ENCODE measurements at regions not wholly inside any gene's neighbourhood (a gene's known extent, or its start where the extent isn't known, plus 50 kb on each side); places are given as distances from the start of the nearest gene placed in this dataset.

- Histone ChIP-seq H3K4me3 (no peak overlapping the region), H3K4me1 (no peaks in the 10 kb centered on the region), H3K9me3 (no peaks in the 10 kb centered on the region), H3K27ac (no peak overlapping the region), H3K27me3 (no peaks in the 10 kb centered on the region), H3K36me3 (no peaks in the 10 kb centered on the region)
- ATAC-seq, result no peak
- intact Hi-C loops (cut with DNase I), result no loop called here
- 100% methylated on average over 2 of the region's 2 CpGs for WGBS (ENCODE audit: insufficient coverage, low coverage, low lambda C conversion rate, missing lambda C conversion rate)
- DNase-seq, result no peak
- no peak for TF ChIP-seq POLR2A (IDR thresholded peaks at IDR 0.05)
These were observed 500.6 kb downstream of the SI start for GRCh38 chr3:164577667-164578210.

DNA sequence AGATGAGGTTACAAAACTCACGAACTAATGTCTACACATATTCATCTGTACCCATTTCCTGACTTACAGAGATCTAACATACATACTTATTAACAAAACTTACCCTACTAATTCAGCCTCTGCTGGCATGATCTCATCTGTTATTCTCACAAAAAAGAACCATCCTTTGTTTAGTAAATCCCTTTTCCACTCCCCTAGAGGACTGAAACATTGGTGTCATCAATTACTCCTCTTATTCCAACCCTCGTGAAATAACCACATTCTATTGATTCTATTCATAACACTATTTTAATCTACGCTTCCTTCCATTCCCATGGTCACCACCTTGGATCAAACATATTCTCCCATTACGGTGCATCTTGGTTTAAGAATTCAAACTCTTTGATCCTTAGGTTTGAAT is 505.9 kb downstream of the SI start:
- no peak for TF ChIP-seq POLR2A (IDR thresholded peaks at IDR 0.05)
- no peak for TF ChIP-seq CTCF (IDR thresholded peaks at IDR 0.05)
- H3K4me3 ChIP-seq, result no peak overlapping the region
- no peaks in the 10 kb centered on the region for H3K4me1 ChIP-seq
- H3K27ac ChIP-seq, result no peak overlapping the region
- DNase-seq, result no peak
- no peaks in the 10 kb centered on the region for H3K36me3 ChIP-seq
- H3K27me3 ChIP-seq, result no peaks in the 10 kb centered on the region
- H3K9me3 ChIP-seq, result no peaks in the 10 kb centered on the region
- 68% methylated on average over 4 of the region's 4 CpGs for WGBS (ENCODE audit: insufficient coverage, low coverage, low lambda C conversion rate, missing lambda C conversion rate)
- intact Hi-C loops (cut with DNase I), result no loop called here
- ATAC-seq, result no peak

DNA sequence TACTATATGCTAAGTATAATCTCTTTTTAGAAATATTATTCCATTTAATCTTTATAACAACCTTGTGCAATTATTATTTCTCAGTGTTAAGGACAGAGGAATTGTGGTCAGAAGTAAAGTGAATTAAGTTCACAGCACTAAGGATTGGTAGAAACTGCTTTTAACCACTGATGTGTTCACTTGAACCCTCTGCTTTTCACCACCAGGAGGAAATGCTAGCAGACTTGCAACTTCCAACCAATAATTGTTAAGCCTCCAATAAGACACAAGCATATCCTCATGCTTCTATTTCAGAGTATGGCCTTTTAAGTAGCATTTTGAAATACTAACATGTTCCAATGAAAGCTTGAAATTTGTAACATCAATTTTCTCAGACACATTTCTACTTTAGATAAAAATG is 527.4 kb downstream of the SI start:
- ATAC-seq (no peak), DNase-seq (no peak)
- intact Hi-C loops (cut with DNase I), result no loop called here
- Histone ChIP-seq H3K9me3 (no peaks in the 10 kb centered on the region), H3K36me3 (no peaks in the 10 kb centered on the region), H3K4me1 (no peaks in the 10 kb centered on the region), H3K27ac (no peak overlapping the region), H3K27me3 (no peaks in the 10 kb centered on the region), H3K4me3 (no peak overlapping the region)
- TF ChIP-seq POLR2A (IDR thresholded peaks at IDR 0.05) (no peak), CTCF (IDR thresholded peaks at IDR 0.05) (no peak)

DNA sequence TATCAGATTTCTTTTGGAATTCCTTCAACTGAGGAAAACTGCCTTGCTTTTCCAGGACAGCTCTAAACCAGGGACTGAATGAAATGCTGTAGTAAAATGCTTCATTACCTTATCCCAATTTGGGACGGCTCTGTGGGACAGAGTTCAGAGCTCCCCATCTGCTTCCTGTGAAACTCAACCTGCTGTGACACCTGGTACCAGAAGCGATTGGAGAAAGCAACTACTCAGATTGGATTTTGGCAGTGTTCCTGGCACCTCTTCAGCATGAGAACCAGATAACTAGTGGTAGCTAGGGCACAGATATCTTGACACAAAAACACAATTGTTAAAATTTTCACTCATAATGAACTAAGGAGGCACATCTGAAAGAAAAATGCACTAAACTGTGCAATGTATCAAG is 539.1 kb downstream of the SI start:
- WGBS (ENCODE audit: insufficient coverage, low coverage, low lambda C conversion rate, missing lambda C conversion rate), result 70% methylated on average over 2 of the region's 2 CpGs
- H3K4me1 ChIP-seq, result no peaks in the 10 kb centered on the region
- no peaks in the 10 kb centered on the region for H3K9me3 ChIP-seq
- H3K27me3 ChIP-seq, result no peaks in the 10 kb centered on the region
- ATAC-seq, result no peak
- H3K27ac ChIP-seq, result no peak overlapping the region
- no peaks in the 10 kb centered on the region for H3K36me3 ChIP-seq
- no peak for DNase-seq
- H3K4me3 ChIP-seq, result no peak overlapping the region
- intact Hi-C loops (cut with DNase I), result no loop called here
- TF ChIP-seq POLR2A (IDR thresholded peaks at IDR 0.05) (no peak), CTCF (IDR thresholded peaks at IDR 0.05) (no peak)

GRCh38 chr3:164537485-164537884 is 540.8 kb downstream of the SI start:
- H3K27me3 ChIP-seq, result no peaks in the 10 kb centered on the region
- DNase-seq (no peak), ATAC-seq (no peak)
- H3K27ac ChIP-seq, result no peak overlapping the region
- no peaks in the 10 kb centered on the region for H3K4me1 ChIP-seq
- TF ChIP-seq CTCF (IDR thresholded peaks at IDR 0.05) (no peak), POLR2A (IDR thresholded peaks at IDR 0.05) (no peak)
- H3K4me3 ChIP-seq, result no peak overlapping the region
- H3K36me3 ChIP-seq, result no peaks in the 10 kb centered on the region
- no peaks in the 10 kb centered on the region for H3K9me3 ChIP-seq
- intact Hi-C loops (cut with DNase I), result no loop called here
